ENCODE measurements at regions not wholly inside any gene's neighbourhood (a gene's known extent, or its start where the extent isn't known, plus 50 kb on each side); places are given as distances from the start of the nearest gene placed in this dataset.

GRCh38 chr19:28636706-28637105, 576.2 kb downstream of the UQCRFS1 start:
- TF ChIP-seq CTCF (IDR thresholded peaks at IDR 0.05; ENCODE audit: low read depth, low read length), result no peak

GRCh38 chr19:28636016-28636629, 576.8 kb downstream of the UQCRFS1 start:
- TF ChIP-seq CTCF (IDR thresholded peaks at IDR 0.05; ENCODE audit: low read depth, low read length), result no peak
- no peak for DNase-seq (ENCODE audit: extremely low read depth, low read depth)

More at GRCh38 chr19:28636706-28637105, 576.2 kb downstream of the UQCRFS1 start:
- DNase-seq (ENCODE audit: extremely low read depth, low read depth), result no peak

GRCh38 chr19:28634837-28635236, 578.1 kb downstream of the UQCRFS1 start:
- TF ChIP-seq CTCF (IDR thresholded peaks at IDR 0.05; ENCODE audit: low read depth, low read length), result no peak
- DNase-seq (ENCODE audit: extremely low read depth, low read depth), result no peak

GRCh38 chr19:28634019-28634328, 579.0 kb downstream of the UQCRFS1 start:
- no peak for DNase-seq (ENCODE audit: extremely low read depth, low read depth)
- no peak for TF ChIP-seq CTCF (IDR thresholded peaks at IDR 0.05; ENCODE audit: low read depth, low read length)

- peak; percentile 7 for DNase-seq (ENCODE audit: extremely low read depth, low read depth)
- TF ChIP-seq CTCF (IDR thresholded peaks at IDR 0.05; ENCODE audit: low read depth, low read length), result peak; percentile 74
Measured at GRCh38 chr19:28633319-28634018, 579.5 kb downstream of the UQCRFS1 start.

- no peak for DNase-seq (ENCODE audit: extremely low read depth, low read depth)
- no peak for TF ChIP-seq CTCF (IDR thresholded peaks at IDR 0.05; ENCODE audit: low read depth, low read length)
Measured at GRCh38 chr19:28632371-28633080, 580.4 kb downstream of the UQCRFS1 start.

- no peak for DNase-seq (ENCODE audit: extremely low read depth, low read depth)
Measured at GRCh38 chr19:28631961-28632360, 581.0 kb downstream of the UQCRFS1 start.

More at GRCh38 chr19:28631961-28632360, 581.0 kb downstream of the UQCRFS1 start:
- no peak for TF ChIP-seq CTCF (IDR thresholded peaks at IDR 0.05; ENCODE audit: low read depth, low read length)

Data from AG09319 (cell line).